GM12873 (cell line): ENCODE measurements at regions not wholly inside any gene's neighbourhood (a gene's known extent, or its start where the extent isn't known, plus 50 kb on each side); places are given as distances from the start of the nearest gene placed in this dataset.

ENCODE experiments used
- TF ChIP-seq, protein P1 (sequence below): IDR thresholded peaks from 2 replicates; pipeline ENCODE4 v1.5.1; 2012; ENCODE audit warnings: low read depth, mild to moderate bottlenecking, moderate library complexity, low read length, control low read depth; ENCODE audit not compliant: insufficient read depth; ENCODE audit errors: missing control alignments

DNA sequence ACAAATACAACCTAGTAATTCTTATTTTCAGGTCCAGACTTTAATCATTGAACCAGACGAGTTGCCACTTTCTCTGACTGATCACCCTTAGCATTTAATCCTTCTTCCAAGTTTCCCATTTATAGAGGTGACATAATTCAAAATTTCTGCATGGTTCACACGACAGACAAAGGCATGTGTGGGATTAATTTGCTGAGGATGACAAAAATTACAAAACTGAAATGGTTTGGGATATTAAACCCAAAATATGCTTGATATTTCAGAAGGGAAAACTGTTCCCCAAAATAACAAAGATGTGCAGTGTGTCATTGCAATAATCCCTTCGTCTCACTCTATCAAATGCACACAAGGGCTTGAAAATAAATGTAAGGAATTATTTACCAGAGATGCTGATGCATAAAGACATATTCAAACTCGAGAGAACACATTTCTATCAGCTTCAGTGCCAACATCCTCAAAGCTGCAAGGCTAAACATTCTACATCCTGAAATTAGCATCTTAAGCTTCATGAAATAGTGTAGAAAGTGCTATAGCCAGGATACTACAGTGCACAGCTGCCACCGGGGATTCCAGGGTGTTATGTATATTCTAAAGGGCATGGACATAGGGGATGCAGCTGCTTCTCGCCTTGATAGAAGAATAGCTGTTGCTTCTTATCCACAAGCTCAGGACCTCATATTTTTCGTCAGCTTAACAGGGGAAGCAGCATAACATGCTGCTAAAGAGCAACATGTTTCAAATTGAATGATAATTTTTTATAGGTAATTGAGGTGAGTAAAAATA, 198.7 kb upstream of the SLITRK1 start:
- TF ChIP-seq, protein P1, sequence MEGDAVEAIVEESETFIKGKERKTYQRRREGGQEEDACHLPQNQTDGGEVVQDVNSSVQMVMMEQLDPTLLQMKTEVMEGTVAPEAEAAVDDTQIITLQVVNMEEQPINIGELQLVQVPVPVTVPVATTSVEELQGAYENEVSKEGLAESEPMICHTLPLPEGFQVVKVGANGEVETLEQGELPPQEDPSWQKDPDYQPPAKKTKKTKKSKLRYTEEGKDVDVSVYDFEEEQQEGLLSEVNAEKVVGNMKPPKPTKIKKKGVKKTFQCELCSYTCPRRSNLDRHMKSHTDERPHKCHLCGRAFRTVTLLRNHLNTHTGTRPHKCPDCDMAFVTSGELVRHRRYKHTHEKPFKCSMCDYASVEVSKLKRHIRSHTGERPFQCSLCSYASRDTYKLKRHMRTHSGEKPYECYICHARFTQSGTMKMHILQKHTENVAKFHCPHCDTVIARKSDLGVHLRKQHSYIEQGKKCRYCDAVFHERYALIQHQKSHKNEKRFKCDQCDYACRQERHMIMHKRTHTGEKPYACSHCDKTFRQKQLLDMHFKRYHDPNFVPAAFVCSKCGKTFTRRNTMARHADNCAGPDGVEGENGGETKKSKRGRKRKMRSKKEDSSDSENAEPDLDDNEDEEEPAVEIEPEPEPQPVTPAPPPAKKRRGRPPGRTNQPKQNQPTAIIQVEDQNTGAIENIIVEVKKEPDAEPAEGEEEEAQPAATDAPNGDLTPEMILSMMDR: no peak

DNA sequence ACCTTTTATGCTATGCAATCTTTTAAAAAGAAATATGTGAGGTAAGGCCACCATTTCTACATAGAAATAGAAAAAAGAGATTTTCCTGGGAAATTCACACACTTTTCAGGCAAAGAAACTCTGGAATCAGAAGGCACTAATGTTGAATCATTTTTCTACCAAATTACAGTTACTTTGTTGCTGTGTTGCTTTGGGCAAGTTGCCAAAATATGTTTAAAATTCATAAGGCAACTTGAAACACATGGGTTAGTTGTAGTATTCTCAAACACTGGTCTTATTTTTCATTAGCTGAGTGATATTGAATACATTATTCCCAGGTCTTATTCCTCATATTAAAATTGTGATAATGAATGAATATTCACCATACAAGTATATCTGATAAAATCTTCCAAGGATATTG, 195.0 kb upstream of the SLITRK1 start:
- TF ChIP-seq, protein P1: no peak

DNA sequence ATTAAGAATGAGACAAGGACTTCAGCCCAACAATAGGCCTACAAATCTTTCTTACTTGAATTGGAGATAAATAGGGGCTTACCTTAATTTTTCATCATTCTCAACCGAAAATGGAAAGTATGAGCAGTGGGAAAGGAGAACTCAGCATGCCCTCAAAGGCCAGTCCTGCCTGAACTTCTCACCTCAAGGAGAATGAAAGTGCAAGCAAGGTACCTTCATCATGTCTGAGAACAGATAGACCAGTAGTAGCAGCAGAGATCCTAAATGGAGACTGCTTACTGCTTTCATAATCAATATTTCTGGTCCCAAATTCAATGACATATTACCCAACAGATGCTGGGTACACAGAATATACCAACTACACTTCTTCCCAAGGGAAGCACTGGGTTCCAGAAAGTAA, 194.0 kb upstream of the SLITRK1 start:
- TF ChIP-seq, protein P1: no peak

DNA sequence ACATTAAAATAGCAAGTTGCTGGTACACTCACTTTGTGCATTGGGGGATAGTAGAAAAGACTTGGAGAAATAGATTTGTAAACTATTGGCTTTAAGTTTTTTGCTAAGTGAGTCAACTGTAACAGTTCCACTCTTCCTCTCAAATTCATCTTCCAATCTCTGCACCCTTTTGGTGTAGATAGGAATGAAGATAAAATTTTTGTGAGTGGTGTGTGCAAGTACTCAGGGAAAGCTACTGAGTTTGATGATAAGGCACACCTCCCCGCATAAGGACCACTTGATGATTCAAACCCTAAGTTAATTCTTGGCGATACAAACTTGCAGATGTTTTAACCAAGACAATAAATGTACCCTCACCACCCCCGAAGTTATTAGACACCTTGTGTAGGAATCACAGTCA, 168.3 kb upstream of the SLITRK1 start:
- TF ChIP-seq, protein P1: no peak

DNA sequence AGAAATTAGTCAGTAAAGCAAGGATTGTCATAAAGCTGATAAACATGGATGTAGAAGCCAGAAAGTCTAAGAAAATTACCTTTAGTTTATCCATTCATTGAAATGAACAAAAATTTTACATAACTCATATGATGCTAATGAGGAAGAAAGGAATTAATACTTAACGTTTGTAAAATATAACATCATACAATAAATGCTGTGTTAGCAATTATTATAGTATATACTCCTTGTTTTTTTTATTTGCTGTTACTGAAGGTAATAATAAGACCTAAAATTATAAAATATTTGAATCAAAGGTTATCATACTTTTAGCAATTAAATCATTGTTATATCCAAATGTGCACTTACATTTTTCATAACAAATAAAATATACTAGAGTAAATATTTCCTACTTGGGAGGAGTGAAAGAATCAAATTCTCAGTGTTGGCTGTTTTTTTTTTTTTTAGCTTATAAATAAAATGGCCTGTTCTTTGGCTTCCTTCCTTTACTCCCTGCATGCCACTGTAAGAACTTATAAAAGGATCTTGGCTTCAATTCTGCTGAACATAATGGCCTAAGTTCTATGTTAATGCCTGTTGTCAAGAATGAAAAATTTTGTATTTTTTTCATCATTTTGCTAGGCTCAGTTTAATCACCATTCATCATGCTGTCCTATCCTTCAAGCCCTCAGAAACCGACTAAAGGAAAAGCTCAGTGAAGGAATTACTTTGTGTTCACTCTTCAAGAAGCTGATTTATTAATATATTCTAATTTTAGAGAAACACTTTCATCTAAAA, 167.4 kb upstream of the SLITRK1 start:
- TF ChIP-seq, protein P1: no peak

DNA sequence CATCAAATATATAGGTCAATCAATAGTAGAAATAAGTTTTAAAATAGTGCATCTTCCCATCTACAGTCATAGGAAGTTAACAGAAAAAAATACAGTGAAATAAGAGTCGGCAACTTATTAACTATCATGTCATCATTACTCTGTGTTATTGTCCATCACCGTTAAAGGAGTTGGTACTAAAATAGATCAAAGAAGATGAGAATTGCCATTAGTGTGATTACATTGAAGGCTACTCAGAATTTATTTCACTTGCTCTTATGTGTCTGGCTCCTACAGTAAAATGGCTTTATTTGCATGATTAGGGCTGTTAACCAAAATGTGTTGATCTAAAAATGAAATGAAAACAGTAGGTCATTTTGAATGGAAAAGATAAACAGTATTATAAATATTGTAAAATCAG, 162.5 kb upstream of the SLITRK1 start:
- TF ChIP-seq, protein P1: no peak

DNA sequence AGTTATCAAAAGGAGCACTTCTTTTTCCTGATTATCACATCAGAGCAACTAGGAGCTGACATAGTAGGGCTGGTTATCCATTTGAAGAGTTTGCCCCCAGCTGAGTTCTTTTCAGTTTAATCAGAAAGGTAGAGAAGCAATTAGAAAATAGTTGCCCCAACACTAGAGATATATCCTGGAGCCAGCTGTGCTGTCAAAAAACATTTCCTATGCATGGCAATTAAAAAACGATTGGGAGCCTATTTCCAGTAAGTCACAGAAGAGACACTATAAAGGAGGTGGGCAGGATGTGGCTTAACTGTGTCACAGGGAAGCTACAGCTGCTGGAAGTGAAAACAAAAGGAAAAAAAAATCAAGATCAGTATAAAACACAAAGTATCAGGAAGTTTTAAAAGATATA, 155.7 kb upstream of the SLITRK1 start:
- TF ChIP-seq, protein P1: no peak
